ENCODE measurements at regions not wholly inside any gene's neighbourhood (a gene's known extent, or its start where the extent isn't known, plus 50 kb on each side); places are given as distances from the start of the nearest gene placed in this dataset.
"Not testable (repeated sequence)": the region's sequence is repeated elsewhere in the genome, so short reads cannot be mapped to it uniquely, and the experiment has no call there.

- H3K4me1 Mint-ChIP-seq (ENCODE audit: low read depth), result no peaks in the 10 kb centered on the region
- no peak overlapping the region for H3K27ac Mint-ChIP-seq
- no peaks in the 10 kb centered on the region for H3K9me3 Mint-ChIP-seq (ENCODE audit: low read depth)
- H3K36me3 Mint-ChIP-seq, result no peaks in the 10 kb centered on the region
- H3K27me3 Mint-ChIP-seq, result peaks cover 13% of the 10 kb centered on the region
- no peak overlapping the region for H3K4me3 Mint-ChIP-seq
Measured at GRCh38 chr13:75196147-75196837, 285.7 kb downstream of the TBC1D4 start.

GRCh38 chr13:75195495-75196146 is 286.3 kb downstream of the TBC1D4 start:
- H3K27me3 Mint-ChIP-seq, result peaks cover 9% of the 10 kb centered on the region
- no peaks in the 10 kb centered on the region for H3K36me3 Mint-ChIP-seq
- H3K27ac Mint-ChIP-seq, result no peak overlapping the region
- no peak overlapping the region for H3K4me3 Mint-ChIP-seq
- no peaks in the 10 kb centered on the region for H3K4me1 Mint-ChIP-seq (ENCODE audit: low read depth)
- H3K9me3 Mint-ChIP-seq (ENCODE audit: low read depth), result no peaks in the 10 kb centered on the region

GRCh38 chr13:75194717-75195462 is 287.1 kb downstream of the TBC1D4 start:
- H3K9me3 Mint-ChIP-seq (ENCODE audit: low read depth), result no peaks in the 10 kb centered on the region
- H3K27ac Mint-ChIP-seq, result no peak overlapping the region
- H3K36me3 Mint-ChIP-seq, result no peaks in the 10 kb centered on the region
- peaks cover 9% of the 10 kb centered on the region for H3K27me3 Mint-ChIP-seq
- H3K4me1 Mint-ChIP-seq (ENCODE audit: low read depth), result no peaks in the 10 kb centered on the region
- no peak overlapping the region for H3K4me3 Mint-ChIP-seq

GRCh38 chr13:75186379-75186778 is 295.6 kb downstream of the TBC1D4 start:
- peaks cover 8% of the 10 kb centered on the region for H3K36me3 Mint-ChIP-seq
- no peaks in the 10 kb centered on the region for H3K4me1 Mint-ChIP-seq (ENCODE audit: low read depth)
- H3K4me3 Mint-ChIP-seq, result no peak overlapping the region
- H3K27ac Mint-ChIP-seq, result no peak overlapping the region
- H3K9me3 Mint-ChIP-seq (ENCODE audit: low read depth), result peaks cover 15% of the 10 kb centered on the region
- peaks cover 8% of the 10 kb centered on the region for H3K27me3 Mint-ChIP-seq

GRCh38 chr13:75181906-75182305 is 300.1 kb downstream of the TBC1D4 start:
- Mint-ChIP-seq H3K4me3 (no peak overlapping the region), H3K27me3 (peaks cover 12% of the 10 kb centered on the region)

GRCh38 chr13:75180805-75181455 is 301.0 kb downstream of the TBC1D4 start:
- no peak overlapping the region for H3K4me3 Mint-ChIP-seq
- H3K4me1 Mint-ChIP-seq (ENCODE audit: low read depth), result no peaks in the 10 kb centered on the region
- peaks cover 12% of the 10 kb centered on the region for H3K36me3 Mint-ChIP-seq
- H3K9me3 Mint-ChIP-seq (ENCODE audit: low read depth), result peaks cover 15% of the 10 kb centered on the region
- H3K27me3 Mint-ChIP-seq, result peaks cover 12% of the 10 kb centered on the region
- H3K27ac Mint-ChIP-seq, result no peak overlapping the region

More at GRCh38 chr13:75181906-75182305, 300.1 kb downstream of the TBC1D4 start:
- H3K4me1 Mint-ChIP-seq (ENCODE audit: low read depth), result no peaks in the 10 kb centered on the region
- peaks cover 15% of the 10 kb centered on the region for H3K9me3 Mint-ChIP-seq (ENCODE audit: low read depth)
- peaks cover 12% of the 10 kb centered on the region for H3K36me3 Mint-ChIP-seq
- no peak overlapping the region for H3K27ac Mint-ChIP-seq

GRCh38 chr13:75178436-75178835 is 303.5 kb downstream of the TBC1D4 start:
- Mint-ChIP-seq H3K4me1 (ENCODE audit: low read depth) (no peaks in the 10 kb centered on the region), H3K4me3 (no peak overlapping the region), H3K9me3 (ENCODE audit: low read depth) (peaks cover 5% of the 10 kb centered on the region), H3K36me3 (peaks cover 3% of the 10 kb centered on the region), H3K27ac (no peak overlapping the region), H3K27me3 (peaks cover 6% of the 10 kb centered on the region)

- Mint-ChIP-seq H3K36me3 (peaks cover 3% of the 10 kb centered on the region), H3K27ac (no peak overlapping the region), H3K4me3 (no peak overlapping the region), H3K4me1 (ENCODE audit: low read depth) (no peaks in the 10 kb centered on the region), H3K27me3 (peaks cover 6% of the 10 kb centered on the region), H3K9me3 (ENCODE audit: low read depth) (no peaks in the 10 kb centered on the region)
Measured at GRCh38 chr13:75175575-75175974, 306.4 kb downstream of the TBC1D4 start.

- H3K4me3 Mint-ChIP-seq; H3K27me3 Mint-ChIP-seq; H3K36me3 Mint-ChIP-seq; H3K4me1 Mint-ChIP-seq (ENCODE audit: low read depth); H3K9me3 Mint-ChIP-seq (ENCODE audit: low read depth); H3K27ac Mint-ChIP-seq: not testable (repeated sequence)
Measured at GRCh38 chr13:75175097-75175496, 306.9 kb downstream of the TBC1D4 start.

- H3K27ac Mint-ChIP-seq, result no peak overlapping the region
- peaks cover 6% of the 10 kb centered on the region for H3K27me3 Mint-ChIP-seq
- no peaks in the 10 kb centered on the region for H3K4me1 Mint-ChIP-seq (ENCODE audit: low read depth)
- H3K4me3 Mint-ChIP-seq, result no peak overlapping the region
- no peaks in the 10 kb centered on the region for H3K9me3 Mint-ChIP-seq (ENCODE audit: low read depth)
- peaks cover 3% of the 10 kb centered on the region for H3K36me3 Mint-ChIP-seq
Measured at GRCh38 chr13:75174481-75174880, 307.5 kb downstream of the TBC1D4 start.

- Mint-ChIP-seq H3K9me3 (ENCODE audit: low read depth) (no peaks in the 10 kb centered on the region), H3K4me1 (ENCODE audit: low read depth) (no peaks in the 10 kb centered on the region), H3K27me3 (peaks cover 3% of the 10 kb centered on the region), H3K4me3 (no peak overlapping the region), H3K27ac (no peak overlapping the region), H3K36me3 (peaks cover 3% of the 10 kb centered on the region)
Measured at GRCh38 chr13:75173457-75174356, 308.3 kb downstream of the TBC1D4 start.

- Mint-ChIP-seq H3K9me3 (ENCODE audit: low read depth) (no peaks in the 10 kb centered on the region), H3K27ac (no peak overlapping the region), H3K36me3 (no peaks in the 10 kb centered on the region), H3K27me3 (no peaks in the 10 kb centered on the region), H3K4me1 (ENCODE audit: low read depth) (no peaks in the 10 kb centered on the region), H3K4me3 (no peak overlapping the region)
Measured at GRCh38 chr13:75170311-75170710, 311.7 kb downstream of the TBC1D4 start.

- H3K9me3 Mint-ChIP-seq (ENCODE audit: low read depth), result no peaks in the 10 kb centered on the region
- H3K27me3 Mint-ChIP-seq, result peaks cover 3% of the 10 kb centered on the region
- H3K36me3 Mint-ChIP-seq, result no peaks in the 10 kb centered on the region
- H3K4me1 Mint-ChIP-seq (ENCODE audit: low read depth), result no peaks in the 10 kb centered on the region
- H3K4me3 Mint-ChIP-seq, result no peak overlapping the region
- no peak overlapping the region for H3K27ac Mint-ChIP-seq
Measured at GRCh38 chr13:75165543-75166230, 316.3 kb downstream of the TBC1D4 start.

- Mint-ChIP-seq H3K4me3 (no peak overlapping the region), H3K36me3 (no peaks in the 10 kb centered on the region), H3K4me1 (ENCODE audit: low read depth) (no peaks in the 10 kb centered on the region)
Measured at GRCh38 chr13:75161804-75162203, 320.2 kb downstream of the TBC1D4 start.

More at GRCh38 chr13:75161804-75162203, 320.2 kb downstream of the TBC1D4 start:
- no peak overlapping the region for H3K27ac Mint-ChIP-seq
- no peaks in the 10 kb centered on the region for H3K9me3 Mint-ChIP-seq (ENCODE audit: low read depth)
- H3K27me3 Mint-ChIP-seq, result peaks cover 10% of the 10 kb centered on the region

Measured in activated naive CD8-positive, alpha-beta T cell (primary cell).